ENCODE measurements at regions not wholly inside any gene's neighbourhood (a gene's known extent, or its start where the extent isn't known, plus 50 kb on each side); places are given as distances from the start of the nearest gene placed in this dataset.

DNA sequence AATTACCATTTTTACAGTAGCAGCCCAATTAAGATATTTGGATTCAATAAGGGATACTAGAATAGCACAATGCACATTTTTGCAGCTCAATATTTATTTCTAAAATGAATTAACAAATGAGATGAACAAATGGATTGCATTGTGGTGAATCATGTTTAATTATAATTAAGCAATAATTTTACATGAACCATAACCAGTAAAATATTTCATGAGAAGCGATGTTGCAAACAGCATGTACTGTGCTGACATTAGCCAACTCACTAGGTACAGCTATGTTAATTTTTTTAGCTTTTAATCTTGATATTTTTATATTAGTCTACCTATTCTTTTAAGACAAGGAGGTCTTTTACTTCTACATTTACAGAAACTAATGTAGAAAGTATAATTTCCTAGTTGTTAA, 399.1 kb upstream of the AKR1E2 start:
- TF ChIP-seq, protein P1, sequence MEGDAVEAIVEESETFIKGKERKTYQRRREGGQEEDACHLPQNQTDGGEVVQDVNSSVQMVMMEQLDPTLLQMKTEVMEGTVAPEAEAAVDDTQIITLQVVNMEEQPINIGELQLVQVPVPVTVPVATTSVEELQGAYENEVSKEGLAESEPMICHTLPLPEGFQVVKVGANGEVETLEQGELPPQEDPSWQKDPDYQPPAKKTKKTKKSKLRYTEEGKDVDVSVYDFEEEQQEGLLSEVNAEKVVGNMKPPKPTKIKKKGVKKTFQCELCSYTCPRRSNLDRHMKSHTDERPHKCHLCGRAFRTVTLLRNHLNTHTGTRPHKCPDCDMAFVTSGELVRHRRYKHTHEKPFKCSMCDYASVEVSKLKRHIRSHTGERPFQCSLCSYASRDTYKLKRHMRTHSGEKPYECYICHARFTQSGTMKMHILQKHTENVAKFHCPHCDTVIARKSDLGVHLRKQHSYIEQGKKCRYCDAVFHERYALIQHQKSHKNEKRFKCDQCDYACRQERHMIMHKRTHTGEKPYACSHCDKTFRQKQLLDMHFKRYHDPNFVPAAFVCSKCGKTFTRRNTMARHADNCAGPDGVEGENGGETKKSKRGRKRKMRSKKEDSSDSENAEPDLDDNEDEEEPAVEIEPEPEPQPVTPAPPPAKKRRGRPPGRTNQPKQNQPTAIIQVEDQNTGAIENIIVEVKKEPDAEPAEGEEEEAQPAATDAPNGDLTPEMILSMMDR (IDR thresholded peaks at IDR 0.05), result no peak
- no peak for TF ChIP-seq POLR2A (IDR thresholded peaks at IDR 0.05)

Data from thyroid gland (tissue), 4 donors.